DOHH2 (cell line): ENCODE measurements at regions not wholly inside any gene's neighbourhood (a gene's known extent, or its start where the extent isn't known, plus 50 kb on each side); places are given as distances from the start of the nearest gene placed in this dataset.

Experiments
- CTCF ChIP-seq: fragments of 200-600 bp; sonication (generic); IDR thresholded peaks from one replicate; pipeline ENCODE4 v1.5.1; 2014; ENCODE audit warnings: antibody characterized with exemption, mild to moderate bottlenecking, low read depth, low read length; ENCODE audit not compliant: poor library complexity, severe bottlenecking
- EZH2phosphoT487 ChIP-seq: fragments of 200-600 bp; sonication (generic); IDR thresholded peaks from 2 replicates; pipeline ENCODE4 v1.6.1; 2017; ENCODE audit warnings: borderline replicate concordance, mild to moderate bottlenecking, antibody characterized with exemption, low read length, moderate library complexity, mixed read lengths

GRCh38 chr7:8818406-8818805, 385.0 kb downstream of the NXPH1 start:
- no peak for TF ChIP-seq CTCF
- no peak for TF ChIP-seq EZH2phosphoT487
